NCI-H2171 (cell line): ENCODE measurements at regions not wholly inside any gene's neighbourhood (a gene's known extent, or its start where the extent isn't known, plus 50 kb on each side); places are given as distances from the start of the nearest gene placed in this dataset.
A peak's percentile ranks its signal among the peaks of the same experiment; 100 is the strongest.
"Not testable (repeated sequence)": the region's sequence is repeated elsewhere in the genome, so short reads cannot be mapped to it uniquely, and the experiment has no call there.

Experiments used
- DNase-seq: peaks from one replicate; lab custom pipeline; 2025; lab: John Stamatoyannopoulos, UW

- DNase-seq = no peak
These were observed 131.9 kb downstream of the MRPL36 start for GRCh38 chr5:1667648-1668140.

- peak; percentile 56 for DNase-seq
These were observed 132.6 kb downstream of the MRPL36 start for GRCh38 chr5:1666812-1667588.

GRCh38 chr5:1666221-1666620, 133.4 kb downstream of the MRPL36 start:
- DNase-seq = no peak

- no peak for DNase-seq
These were observed 133.8 kb downstream of the MRPL36 start for GRCh38 chr5:1665803-1666202.

- no peak for DNase-seq
These were observed 134.4 kb downstream of the MRPL36 start for GRCh38 chr5:1665231-1665630.

GRCh38 chr5:1663186-1663585, 136.5 kb downstream of the MRPL36 start:
- no peak for DNase-seq

GRCh38 chr5:1662559-1663085, 137.0 kb downstream of the MRPL36 start:
- DNase-seq = no peak

- DNase-seq = no peak
These were observed 137.6 kb downstream of the MRPL36 start for GRCh38 chr5:1661831-1662558.

GRCh38 chr5:1661311-1661710, 137.6 kb upstream of the LPCAT1 start:
- no peak for DNase-seq

- no peak for DNase-seq
These were observed 136.8 kb upstream of the LPCAT1 start for GRCh38 chr5:1660511-1660910.

- no peak for DNase-seq
These were observed 136.2 kb upstream of the LPCAT1 start for GRCh38 chr5:1660001-1660400.

GRCh38 chr5:1659100-1659981, 135.6 kb upstream of the LPCAT1 start:
- DNase-seq = no peak

GRCh38 chr5:1658665-1659064, 134.9 kb upstream of the LPCAT1 start:
- no peak for DNase-seq

GRCh38 chr5:1657161-1657741, 133.5 kb upstream of the LPCAT1 start:
- no peak for DNase-seq

- no peak for DNase-seq
These were observed 132.7 kb upstream of the LPCAT1 start for GRCh38 chr5:1656271-1656975.

GRCh38 chr5:1655496-1656270, 131.9 kb upstream of the LPCAT1 start:
- no peak for DNase-seq

GRCh38 chr5:1654786-1655495, 131.2 kb upstream of the LPCAT1 start:
- no peak for DNase-seq

GRCh38 chr5:1653698-1654651, 130.2 kb upstream of the LPCAT1 start:
- DNase-seq = not testable (repeated sequence)
